H1 (cell line): ENCODE measurements at regions not wholly inside any gene's neighbourhood (a gene's known extent, or its start where the extent isn't known, plus 50 kb on each side); places are given as distances from the start of the nearest gene placed in this dataset.

Experiments used
- CTCF ChIA-PET: fragments of 300-600 bp; sonication (Branson Sonifier 250); formaldehyde crosslinking; loops from one replicate; lab custom pipeline; 2021; ENCODE audit not compliant: partially characterized antibody; lab: Charles Lee
- POLR2A ChIA-PET: fragments of 300-600 bp; sonication (Branson Sonifier 250); formaldehyde crosslinking; loops from one replicate; lab custom pipeline; 2021; ENCODE audit warnings: inconsistent platforms; ENCODE audit not compliant: partially characterized antibody; lab: Charles Lee
- DNase-seq, 2 experiments: peaks; one replicate each; pipeline versions ENCODE4 v3.0.0 to v3.0.0-alpha.2; 2010 to 2022; ENCODE audit warnings: low spot score in 2 of 2, low read depth in 1 of 2, mixed read lengths in 1 of 2
- FAIRE-seq: peaks from 2 replicates; lab custom pipeline; 2011; peaks lifted over from hg19 to GRCh38; lab: Jason Lieb, UNC
- H2AFZ ChIP-seq: 2 replicates; pipeline ENCODE4 v1.8.1; 2012; ENCODE audit warnings: low read length, inconsistent platforms
- H2AK5ac ChIP-seq: 2 replicates; pipeline ENCODE4 v1.6.1; 2013; ENCODE audit warnings: low read depth, low read length
- H2BK120ac ChIP-seq: replicated peaks from 2 replicates; pipeline ENCODE3; 2013; ENCODE audit warnings: low read depth, low read length, inconsistent platforms
- H2BK12ac ChIP-seq: 2 replicates; pipeline ENCODE4 v1.6.1; 2013; ENCODE audit warnings: low read depth, low read length
- H2BK15ac ChIP-seq: 2 replicates; pipeline ENCODE4 v1.6.1; 2013; ENCODE audit warnings: low read length
- H2BK20ac ChIP-seq: 2 replicates; pipeline ENCODE4 v1.6.1; 2013; ENCODE audit warnings: low read length
- H2BK5ac ChIP-seq: 2 replicates; pipeline ENCODE4 v1.6.1; 2013; ENCODE audit warnings: low read depth, low read length
- H3K14ac ChIP-seq: 2 replicates; pipeline ENCODE4 v1.6.1; 2013; ENCODE audit warnings: inconsistent platforms; ENCODE audit not compliant: insufficient read length
- H3K18ac ChIP-seq: 2 replicates; pipeline ENCODE4 v1.6.1; 2013; ENCODE audit warnings: low read length; ENCODE audit errors: extremely low read depth
- H3K23ac ChIP-seq: 2 replicates; pipeline ENCODE4 v1.6.1; 2013; ENCODE audit warnings: inconsistent platforms; ENCODE audit not compliant: insufficient read length
- H3K23me2 ChIP-seq: 2 replicates; pipeline ENCODE4 v1.6.1; 2013; ENCODE audit warnings: low read depth, low read length
- H3K27ac ChIP-seq: 2 replicates; pipeline ENCODE4 v1.6.1; 2011; ENCODE audit warnings: low read depth, low read length, inconsistent platforms
- H3K27me3 ChIP-seq, 4 experiments: replicated peaks in 1 of 4; 1 replicate in 1 of 4; 2 replicates in 3 of 4; pipeline versions ENCODE4 v1.6.1 to v1.8.1; 2011 to 2013; ENCODE audit warnings: low read length in 3 of 4, mild to moderate bottlenecking in 3 of 4, inconsistent platforms in 2 of 4, mixed read lengths in 2 of 4, moderate library complexity in 1 of 4; ENCODE audit not compliant: control insufficient read depth in 3 of 4, insufficient read depth in 3 of 4; ENCODE audit errors: extremely low read depth in 1 of 4
- H3K36me3 ChIP-seq, 4 experiments: 2 replicates each; pipeline versions ENCODE4 v1.6.1 to v1.8.1; 2011 to 2013; ENCODE audit warnings: mild to moderate bottlenecking in 4 of 4, low read length in 3 of 4, moderate library complexity in 2 of 4, control low read depth in 1 of 4, inconsistent platforms in 1 of 4; ENCODE audit not compliant: insufficient read depth in 4 of 4, control insufficient read depth in 2 of 4
- H3K4ac ChIP-seq: replicated peaks from 2 replicates; pipeline ENCODE3; 2013; ENCODE audit warnings: low read length, low read depth, mixed read lengths, inconsistent platforms; ENCODE audit not compliant: insufficient read length
- H3K4me1 ChIP-seq, 4 experiments: replicated peaks in 1 of 4; 1 replicate in 1 of 4; 2 replicates in 3 of 4; pipeline versions ENCODE4 v1.6.1 to v1.8.1; 2011 to 2013; ENCODE audit warnings: low read length in 3 of 4, inconsistent platforms in 2 of 4, mixed read lengths in 1 of 4; ENCODE audit not compliant: insufficient read depth in 4 of 4, control insufficient read depth in 3 of 4
- H3K4me2 ChIP-seq, 2 experiments: 2 replicates each; pipeline versions ENCODE4 v1.6.1 to v1.8.1; 2011 to 2013; ENCODE audit warnings: low read depth in 2 of 2, low read length in 2 of 2, control low read depth in 1 of 2, inconsistent platforms in 1 of 2, mild to moderate bottlenecking in 1 of 2; ENCODE audit not compliant: insufficient read depth in 1 of 2
- H3K4me3 ChIP-seq, 4 experiments: fragments of 200-600, 300-600 bp in 1 of 4; sonication (generic), shearing (Covaris generic), sonication (Bioruptor Twin) in 1 of 4; 2 replicates each; pipeline versions ENCODE4 v1.5.1 to v1.8.1; 2011 to 2016; ENCODE audit warnings: low read length in 4 of 4, low read depth in 3 of 4, control low read depth in 2 of 4, inconsistent platforms in 2 of 4, mild to moderate bottlenecking in 2 of 4, mixed read lengths in 1 of 4, moderate library complexity in 1 of 4; ENCODE audit not compliant: insufficient read depth in 2 of 4; ENCODE audit errors: extremely low read depth in 1 of 4
- H3K56ac ChIP-seq: replicated peaks from 2 replicates; pipeline ENCODE3; 2013; ENCODE audit warnings: low read depth, mild to moderate bottlenecking, mixed read lengths, low read length, inconsistent platforms; ENCODE audit not compliant: insufficient read length
- H3K79me1 ChIP-seq: 2 replicates; pipeline ENCODE4 v1.6.1; 2013; ENCODE audit warnings: low read depth, low read length, control low read depth
- H3K79me2 ChIP-seq, 2 experiments: 2 replicates each; pipeline versions ENCODE4 v1.6.1 to v1.8.1; 2012 to 2013; ENCODE audit warnings: low read length in 2 of 2, mild to moderate bottlenecking in 2 of 2, inconsistent platforms in 1 of 2; ENCODE audit not compliant: insufficient read depth in 2 of 2, control insufficient read depth in 1 of 2
- H3K9ac ChIP-seq, 4 experiments: replicated peaks in 1 of 4; 1 replicate in 1 of 4; 2 replicates in 3 of 4; pipeline versions ENCODE4 v1.6.1 to v1.8.1; 2011 to 2013; ENCODE audit warnings: low read depth in 3 of 4, low read length in 3 of 4, control low read depth in 2 of 4, mild to moderate bottlenecking in 2 of 4, moderate library complexity in 2 of 4, inconsistent platforms in 1 of 4; ENCODE audit errors: extremely low read depth in 1 of 4
- H3K9me3 ChIP-seq, 2 experiments: 2 replicates each; pipeline versions ENCODE4 v1.6.1 to v1.8.1; 2012 to 2013; ENCODE audit warnings: mild to moderate bottlenecking in 2 of 2, moderate library complexity in 2 of 2, control low read depth in 1 of 2, inconsistent platforms in 1 of 2, low read depth in 1 of 2, low read length in 1 of 2, mixed read lengths in 1 of 2; ENCODE audit not compliant: insufficient read depth in 2 of 2
- H4K20me1 ChIP-seq, 2 experiments: replicated peaks in 1 of 2; 2 replicates each; pipeline versions ENCODE3 to v1.8.1; 2011 to 2013; ENCODE audit warnings: inconsistent platforms in 2 of 2, low read length in 2 of 2, mild to moderate bottlenecking in 1 of 2; ENCODE audit not compliant: insufficient read depth in 2 of 2, control insufficient read depth in 1 of 2
- H4K5ac ChIP-seq: 2 replicates; pipeline ENCODE4 v1.6.1; 2013; ENCODE audit warnings: low read length, low read depth, mixed read lengths, inconsistent platforms; ENCODE audit not compliant: insufficient read length
- H4K8ac ChIP-seq: 2 replicates; pipeline ENCODE4 v1.8.0; 2013; ENCODE audit warnings: mild to moderate bottlenecking, moderate library complexity, low read length, inconsistent platforms; ENCODE audit not compliant: insufficient read depth; ENCODE audit errors: extremely low read depth
- H4K91ac ChIP-seq: replicated peaks from 2 replicates; pipeline ENCODE3; 2013; ENCODE audit warnings: low read length, mixed read lengths, inconsistent platforms; ENCODE audit not compliant: insufficient read length
- CHD1 ChIP-seq: IDR thresholded peaks from 2 replicates; pipeline ENCODE4 v1.6.1; 2012; ENCODE audit warnings: low read depth, low read length, improper control_type of control experiment
- CREB1 ChIP-seq: IDR thresholded peaks from 2 replicates; pipeline ENCODE4 v1.6.1; 2012; ENCODE audit warnings: inconsistent platforms
- E2F6 ChIP-seq: IDR thresholded peaks from 2 replicates; pipeline ENCODE4 v1.6.1; 2012; ENCODE audit warnings: inconsistent platforms
- JUN ChIP-seq: IDR thresholded peaks from 2 replicates; pipeline ENCODE4 v1.6.1; 2011; ENCODE audit warnings: low read depth, mild to moderate bottlenecking, improper control_type of control experiment, low read length
- NANOG ChIP-seq: IDR thresholded peaks from 2 replicates; pipeline ENCODE4 v1.6.1; 2011; ENCODE audit warnings: low read length, low read depth, mild to moderate bottlenecking, inconsistent platforms; ENCODE audit not compliant: insufficient read depth, poor library complexity, severe bottlenecking
- RAD21 ChIP-seq, 2 experiments: IDR thresholded peaks in 1 of 2; conservative IDR thresholded peaks in 1 of 2; 2 replicates each; pipeline ENCODE4 v1.6.1; 2011; ENCODE audit warnings: low read depth in 2 of 2, low read length in 2 of 2, improper control_type of control experiment in 1 of 2, inconsistent platforms in 1 of 2, mild to moderate bottlenecking in 1 of 2, moderate library complexity in 1 of 2
- RNF2 ChIP-seq: fragments of 200-900, 300-1000 bp; sonication (generic); IDR thresholded peaks from 2 replicates; pipeline ENCODE4 v1.7.1; 2016; ENCODE audit warnings: borderline replicate concordance, low read depth, mild to moderate bottlenecking, antibody characterized with exemption, low read length; ENCODE audit not compliant: poor library complexity, severe bottlenecking; ENCODE audit errors: missing control alignments
- RXRA ChIP-seq: IDR thresholded peaks from 2 replicates; pipeline ENCODE4 v1.6.1; 2011; ENCODE audit warnings: low read depth, mild to moderate bottlenecking, low read length, moderate library complexity; ENCODE audit not compliant: insufficient read depth
- SIN3A ChIP-seq, 2 experiments: IDR thresholded peaks in 1 of 2; conservative IDR thresholded peaks in 1 of 2; 2 replicates each; pipeline ENCODE4 v1.6.1; 2011 to 2012; ENCODE audit warnings: low read length in 2 of 2, improper control_type of control experiment in 1 of 2, low read depth in 1 of 2, mild to moderate bottlenecking in 1 of 2
- SIRT6 ChIP-seq: IDR thresholded peaks from one replicate; pipeline ENCODE4 v1.7.1; 2012; ENCODE audit warnings: low read length, inconsistent platforms
- ZNF274 ChIP-seq: IDR thresholded peaks from 2 replicates; pipeline ENCODE4 v1.7.0; 2012; ENCODE audit warnings: low read length, borderline replicate concordance; ENCODE audit errors: extremely low read depth
- WGBS, 2 experiments: shearing (Covaris generic) in 1 of 2; methylation state at CpG; one replicate each; pipeline versions ENCODE4 v1.1.6 to v1.1.7; 2013 to 2015; ENCODE audit warnings: low lambda C conversion rate in 2 of 2, mixed read lengths in 2 of 2, inconsistent platforms in 1 of 2, low coverage in 1 of 2, missing lambda C conversion rate in 1 of 2; ENCODE audit not compliant: insufficient replicate concordance in 2 of 2, insufficient coverage in 1 of 2, insufficient read length in 1 of 2; ENCODE audit errors: extremely low coverage in 1 of 2, missing lambda C conversion rate in 1 of 2; 5-methylcytosine and 5-hydroxymethylcytosine counted together
- TF ChIP-seq, protein P1 (sequence below): IDR thresholded peaks from 2 replicates; pipeline ENCODE4 v1.6.1; 2011; ENCODE audit warnings: low read depth, mild to moderate bottlenecking, low read length; ENCODE audit not compliant: insufficient read depth

- POLR2A ChIA-PET = no interaction called here
Observed at GRCh38 chr2:146392631-146393030, 1452.2 kb upstream of the ACVR2A start.

More at GRCh38 chr2:146392631-146393030, 1452.2 kb upstream of the ACVR2A start:
- Histone ChIP-seq H2BK120ac (no peak overlapping the region), H4K5ac (no peak overlapping the region), H3K18ac (peak overlapping the region; percentile 53; the same call in 1 of the 2 replicates), H3K79me1 (no peaks in the 10 kb centered on the region), H3K23ac (no peak overlapping the region), H4K91ac (no peak overlapping the region), H4K8ac (no peak overlapping the region), H2BK15ac (no peak overlapping the region), H3K9me3 (no peaks in the 10 kb centered on the region; a peak in 1 of 4 replicates), H3K4me1 (no peaks in the 10 kb centered on the region), H2BK20ac (no peak overlapping the region), H3K14ac (no peak overlapping the region), H3K4ac (no peak overlapping the region), H2BK5ac (no peak overlapping the region), H3K4me3 (no peak overlapping the region), H3K27me3 (no peaks in the 10 kb centered on the region), H2BK12ac (no peak overlapping the region), H2AFZ (no peak overlapping the region), H4K20me1 (no peaks in the 10 kb centered on the region), H3K36me3 (no peaks in the 10 kb centered on the region), H3K27ac (no peak overlapping the region), H3K79me2 (no peaks in the 10 kb centered on the region), H3K4me2 (no peak overlapping the region), H3K9ac (no peak overlapping the region), H2AK5ac (no peak overlapping the region), H3K56ac (no peak overlapping the region), H3K23me2 (no peaks in the 10 kb centered on the region)
- WGBS, 2 experiments = 91% methylated on average over 8 of the region's 8 CpGs; no CpG with 5 or more reads in 1 of the 2 experiments
- CTCF ChIA-PET = no interaction called here
- TF ChIP-seq RAD21 (IDR thresholded peaks at IDR 0.05 in 1 of 2, conservative IDR thresholded peaks at IDR 0.05 in 1 of 2; ENCODE audit: low read depth in 2 of 2, low read length in 2 of 2) (no peak), NANOG (no peak), SIN3A (conservative IDR thresholded peaks at IDR 0.05 in 1 of 2, IDR thresholded peaks at IDR 0.05 in 1 of 2; ENCODE audit: low read depth in 1 of 2, low read length in 2 of 2) (no peak), JUN (no peak), CREB1 (no peak), SIRT6 (no peak), CHD1 (no peak), RNF2 (no peak), ZNF274 (no peak), RXRA (no peak), E2F6 (no peak)
- TF ChIP-seq, protein P1, sequence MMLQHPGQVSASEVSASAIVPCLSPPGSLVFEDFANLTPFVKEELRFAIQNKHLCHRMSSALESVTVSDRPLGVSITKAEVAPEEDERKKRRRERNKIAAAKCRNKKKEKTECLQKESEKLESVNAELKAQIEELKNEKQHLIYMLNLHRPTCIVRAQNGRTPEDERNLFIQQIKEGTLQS = no peak
- DNase-seq (no peak), FAIRE-seq (no peak)
